GM21381 (cell line): ENCODE measurements at regions not wholly inside any gene's neighbourhood (a gene's known extent, or its start where the extent isn't known, plus 50 kb on each side); places are given as distances from the start of the nearest gene placed in this dataset.

Experiments used
- ATAC-seq: cut with Tn5 transposase; IDR thresholded peaks from one replicate; pipeline ENCODE4 v1.9.1; 2021; ENCODE audit warnings: mild to moderate bottlenecking, moderate library complexity; ENCODE audit not compliant: unreplicated experiment

DNA sequence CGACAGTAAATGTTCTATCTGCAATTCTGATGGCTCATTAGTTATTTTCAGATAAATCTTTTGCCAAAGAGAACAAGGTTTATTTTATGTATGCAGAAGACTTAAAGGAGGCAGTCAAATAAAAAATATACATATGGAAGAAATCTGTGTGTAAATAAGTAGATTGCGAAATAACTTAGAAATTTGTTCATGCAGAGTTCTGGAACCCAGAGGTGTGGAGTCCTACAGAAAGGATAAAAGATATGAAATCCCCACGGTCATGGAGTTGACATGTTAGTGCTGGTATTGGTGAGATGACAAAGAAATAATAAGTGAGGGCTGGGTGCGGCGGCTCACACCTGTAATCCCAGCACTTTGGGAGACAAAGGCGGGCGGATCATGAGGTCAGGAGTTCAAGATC, 111.2 kb upstream of the CFAP20DC start:
- no peak for ATAC-seq

DNA sequence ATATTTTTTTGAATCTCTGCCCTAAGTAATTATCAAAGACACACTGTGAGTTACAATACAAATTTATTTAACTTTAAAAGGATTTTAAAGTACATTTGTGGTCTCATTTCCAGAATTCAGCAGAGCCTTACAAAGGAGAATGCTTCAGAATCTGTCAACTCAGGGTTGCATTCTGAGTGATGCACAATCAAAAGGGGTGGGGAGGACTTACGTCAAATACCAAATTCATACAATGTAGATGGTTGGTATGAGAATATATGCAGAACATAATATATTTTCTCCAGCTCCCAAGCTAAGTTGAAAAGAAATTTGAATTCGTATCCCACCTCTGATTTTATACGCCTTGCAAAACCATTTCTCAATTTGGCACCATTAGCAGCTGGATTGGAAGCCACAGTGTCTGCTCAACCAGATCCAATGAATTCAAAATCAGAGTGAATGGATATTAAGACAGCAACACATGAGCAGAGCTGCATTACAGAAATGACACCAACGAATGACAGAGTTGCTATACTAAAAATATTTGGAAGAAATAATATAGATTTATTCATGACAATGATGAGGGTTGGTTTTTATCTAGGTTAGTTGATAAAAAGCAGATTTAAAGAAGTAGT, 110.4 kb upstream of the CFAP20DC start:
- ATAC-seq: no peak

DNA sequence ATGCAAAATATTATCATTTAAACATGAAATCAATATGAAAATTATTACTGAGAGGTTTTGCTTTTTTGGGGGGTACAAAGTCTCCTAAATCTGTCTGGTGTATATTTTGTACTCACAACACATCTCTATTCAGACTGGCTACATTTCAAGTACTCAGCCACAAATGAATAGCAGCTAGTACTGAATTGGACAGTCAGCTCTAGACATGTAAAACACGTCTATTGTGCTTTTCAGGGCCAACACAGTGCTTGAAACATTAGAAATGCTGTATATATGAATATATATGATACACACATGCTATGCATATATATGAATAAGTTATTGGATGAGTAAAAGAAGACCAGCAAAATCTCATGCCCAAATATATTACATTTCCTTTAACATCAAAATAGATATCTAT, 103.8 kb upstream of the CFAP20DC start:
- ATAC-seq: no peak

DNA sequence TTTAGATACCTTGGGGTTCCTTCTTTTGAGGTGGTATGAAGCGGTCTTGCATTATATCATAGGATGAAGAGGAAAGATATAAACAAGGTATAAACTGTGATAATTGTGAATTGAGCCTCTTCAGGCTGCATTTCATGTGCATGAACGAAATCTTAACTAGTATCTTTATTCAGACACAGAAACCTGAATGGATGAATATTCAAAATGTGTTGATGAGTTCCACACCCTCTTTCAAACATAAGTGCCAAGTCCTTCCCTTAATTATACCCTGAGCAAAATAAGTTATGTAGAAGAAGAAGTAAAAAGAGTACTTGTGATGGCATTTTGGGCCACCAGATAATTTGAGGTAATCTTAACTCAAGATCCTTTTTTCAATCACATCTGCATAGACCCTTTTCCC, 103.1 kb upstream of the CFAP20DC start:
- no peak for ATAC-seq

DNA sequence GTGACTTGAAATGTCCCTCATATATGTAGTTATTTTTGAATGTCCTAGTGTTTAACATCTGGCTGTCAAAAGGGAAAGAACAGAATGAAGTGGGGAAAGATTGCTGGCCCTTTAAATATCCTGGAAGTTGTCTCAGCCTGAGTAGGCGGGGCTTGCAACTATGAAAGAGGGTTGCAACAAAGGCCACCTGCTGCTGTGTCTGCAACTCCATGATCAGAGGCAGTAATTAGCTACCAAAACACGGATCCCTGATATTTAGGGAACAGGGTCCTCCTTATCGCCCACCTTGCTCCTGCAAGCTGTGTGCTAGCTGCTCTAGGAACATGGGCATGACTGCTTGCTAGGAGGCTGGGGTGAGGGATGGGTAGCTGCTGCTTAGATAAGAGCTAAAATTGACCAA, 100.2 kb upstream of the CFAP20DC start:
- no peak for ATAC-seq

DNA sequence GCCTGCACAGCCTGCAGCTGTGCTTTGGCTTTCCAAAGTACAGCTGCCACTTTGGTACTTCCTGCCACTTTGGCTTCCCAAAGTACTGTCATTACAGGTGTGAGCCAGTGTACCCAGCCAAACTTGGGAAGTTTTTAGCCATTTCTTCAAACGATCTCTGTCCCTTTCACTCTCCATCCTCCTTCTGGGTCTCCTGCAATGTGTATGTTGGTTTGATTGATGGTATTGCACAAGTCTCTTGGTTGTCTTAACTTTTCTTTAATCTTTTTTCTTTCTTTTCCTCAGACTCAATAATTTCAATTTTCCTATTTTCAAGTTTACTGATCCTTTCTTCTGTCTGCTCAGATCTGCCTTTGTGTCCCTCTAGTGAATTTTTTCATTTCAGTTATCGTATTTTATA, 99.3 kb upstream of the CFAP20DC start:
- no peak for ATAC-seq

DNA sequence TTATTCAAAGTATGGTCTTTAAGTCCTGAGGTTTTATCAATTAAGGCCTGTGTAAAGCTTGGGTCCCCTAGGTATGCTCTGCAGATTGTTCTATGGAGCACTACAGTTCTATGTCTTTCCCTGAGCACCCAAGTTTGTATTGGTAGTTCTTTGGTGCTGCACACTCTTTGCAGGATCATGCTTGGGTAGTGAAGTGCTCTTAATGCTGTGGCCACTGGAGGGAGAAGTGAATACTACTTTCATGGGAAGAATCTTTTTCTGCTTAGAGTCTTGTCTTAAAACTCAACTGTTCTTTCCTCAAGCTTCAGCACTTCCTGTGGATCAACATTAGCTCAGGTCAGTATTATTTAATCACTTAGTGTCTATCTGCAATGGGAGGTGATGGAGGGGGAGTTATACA, 93.6 kb upstream of the CFAP20DC start:
- no peak for ATAC-seq

DNA sequence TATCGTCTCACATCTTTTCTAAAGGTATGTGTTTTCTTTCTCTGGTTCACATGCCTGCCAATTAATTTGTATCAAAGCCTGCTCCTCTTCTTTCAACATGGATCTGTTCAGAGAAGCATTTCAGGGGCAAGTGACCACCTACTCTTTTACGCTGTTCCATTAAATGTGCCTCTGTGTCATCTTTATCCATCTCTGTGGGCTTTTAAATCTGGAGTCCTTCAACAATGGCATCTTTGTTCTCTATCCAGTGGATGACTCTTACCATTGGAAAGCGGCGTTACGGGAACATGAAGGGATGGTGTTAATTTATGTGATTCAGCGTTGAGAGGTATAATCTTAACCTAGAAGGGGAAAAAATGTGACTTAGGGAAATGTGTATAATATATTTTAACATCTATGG, 92.7 kb upstream of the CFAP20DC start:
- ATAC-seq: no peak

DNA sequence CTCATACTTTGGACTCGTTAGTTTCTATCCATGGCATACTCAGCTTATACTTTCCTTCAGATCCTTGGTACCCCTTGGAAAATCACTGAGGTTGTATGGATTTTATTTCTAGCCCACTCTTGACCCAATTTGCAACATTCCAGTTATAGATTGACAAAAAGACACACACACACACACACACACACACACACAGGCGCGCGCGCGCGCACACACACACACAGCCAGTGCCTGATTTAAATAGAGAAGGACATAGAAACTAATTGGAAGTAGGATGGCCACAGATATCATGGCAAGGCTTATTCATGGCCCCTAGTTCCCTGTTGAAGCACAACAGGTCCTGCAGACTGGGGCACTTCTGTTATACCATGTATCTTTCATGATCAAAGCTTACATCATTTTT, 89.1 kb upstream of the CFAP20DC start:
- no peak for ATAC-seq

DNA sequence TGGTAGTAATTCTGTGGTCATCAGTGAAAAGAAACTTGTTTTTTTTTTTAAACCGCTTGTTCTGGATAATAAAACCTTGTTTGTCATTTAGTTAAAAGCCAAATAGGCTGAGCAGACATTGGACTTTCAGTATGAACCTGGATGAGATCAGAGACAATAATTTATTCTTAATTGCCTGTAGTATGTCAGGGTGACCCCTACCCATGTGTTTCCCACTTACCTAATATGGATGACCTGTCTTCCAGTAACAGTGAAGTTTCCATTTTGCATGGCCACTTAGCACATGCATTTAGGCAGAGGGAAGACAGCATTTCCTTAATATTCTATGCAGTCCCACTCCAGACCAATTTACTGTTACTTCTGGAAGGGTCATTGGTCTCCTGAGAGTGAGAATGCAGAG, 87.6 kb upstream of the CFAP20DC start:
- no peak for ATAC-seq

DNA sequence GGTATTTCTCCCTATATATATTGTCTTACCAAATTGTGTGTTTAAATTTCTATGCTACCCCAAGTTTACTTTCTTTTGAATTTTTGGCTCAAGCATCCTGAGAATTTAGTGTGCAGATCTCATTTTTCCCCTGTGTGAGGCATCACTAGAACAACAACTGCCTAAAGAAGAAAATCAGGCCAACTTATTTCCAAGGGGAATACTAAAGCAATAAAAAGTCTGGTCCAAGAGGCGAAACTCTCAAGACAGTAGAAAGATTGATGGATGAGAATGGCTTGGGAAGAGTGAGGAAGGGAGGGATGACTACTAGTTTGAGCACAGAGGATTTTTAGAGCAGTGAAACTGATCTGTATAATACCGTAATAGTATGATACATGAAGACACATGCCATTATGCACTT, 86.3 kb upstream of the CFAP20DC start:
- ATAC-seq: no peak

DNA sequence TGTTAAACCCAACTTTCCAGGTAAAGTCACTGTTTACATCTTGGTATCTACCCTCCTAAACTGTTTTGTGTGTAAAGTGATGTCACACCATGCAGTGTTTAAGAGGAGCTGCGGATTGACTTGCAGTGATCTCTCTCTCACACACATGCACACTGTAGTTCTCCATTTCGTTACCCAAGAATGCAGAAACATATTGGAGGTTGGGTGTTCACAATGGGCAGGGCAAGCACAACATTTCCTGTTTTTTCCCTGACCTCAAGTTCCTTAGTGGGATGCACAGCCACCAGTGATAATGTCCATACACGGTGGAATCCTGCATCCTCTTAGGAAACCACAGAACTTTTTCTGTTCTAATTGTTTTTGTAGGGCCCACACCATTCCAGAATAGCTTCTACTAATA, 85.3 kb upstream of the CFAP20DC start:
- no peak for ATAC-seq

DNA sequence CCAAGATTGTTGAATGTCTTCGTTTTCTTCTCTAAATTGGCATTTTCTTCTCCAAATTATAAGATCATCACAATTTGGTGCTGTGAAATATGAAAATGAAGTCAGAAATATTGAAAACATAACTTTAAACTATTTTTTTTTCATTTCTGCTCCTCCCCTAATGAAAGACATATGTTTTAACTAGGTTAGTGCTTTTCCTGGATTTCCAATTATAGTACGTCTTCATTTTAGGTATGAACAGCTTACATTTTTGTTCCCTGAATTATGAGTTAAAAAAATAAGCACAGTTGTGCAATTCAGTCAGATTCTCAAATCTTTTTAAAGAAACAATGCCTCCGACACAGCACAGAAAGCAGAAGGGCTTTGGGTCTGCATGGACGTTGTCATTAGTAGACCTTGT, 83.5 kb upstream of the CFAP20DC start:
- no peak for ATAC-seq

DNA sequence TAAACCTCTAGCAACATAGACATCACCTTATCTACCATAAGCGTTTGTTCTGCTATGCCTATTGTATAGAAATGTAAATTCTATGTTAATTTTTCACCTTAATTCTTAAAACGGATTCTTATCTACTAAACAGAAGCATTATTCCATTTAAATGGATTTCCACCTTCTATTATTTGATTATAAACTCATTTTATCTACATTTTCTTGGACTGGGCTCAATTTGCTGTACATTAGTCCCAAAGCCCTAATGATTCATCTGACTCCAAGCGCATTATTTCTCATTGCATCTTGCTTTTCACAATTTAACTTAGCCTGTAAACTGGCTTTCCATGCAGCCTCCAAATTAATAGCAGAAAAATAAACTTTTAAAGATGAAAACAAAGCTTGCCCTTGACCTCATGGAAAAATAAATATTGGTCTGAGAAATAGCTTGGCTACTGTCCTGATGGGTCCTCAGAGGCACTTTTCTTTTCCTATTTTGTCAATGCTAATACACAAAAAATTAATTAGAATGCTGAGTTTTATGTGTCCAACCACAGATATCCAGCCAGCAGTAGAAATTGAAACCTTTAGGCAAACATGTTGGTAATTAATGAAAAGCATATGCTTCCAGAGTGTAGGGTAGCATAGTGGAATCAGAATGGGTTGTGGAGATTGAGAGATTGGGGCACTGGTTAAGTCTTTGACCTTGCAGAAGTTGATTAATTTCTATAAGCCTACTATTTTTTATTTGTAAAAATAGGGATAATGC, 81.4 kb upstream of the CFAP20DC start:
- ATAC-seq: no peak

DNA sequence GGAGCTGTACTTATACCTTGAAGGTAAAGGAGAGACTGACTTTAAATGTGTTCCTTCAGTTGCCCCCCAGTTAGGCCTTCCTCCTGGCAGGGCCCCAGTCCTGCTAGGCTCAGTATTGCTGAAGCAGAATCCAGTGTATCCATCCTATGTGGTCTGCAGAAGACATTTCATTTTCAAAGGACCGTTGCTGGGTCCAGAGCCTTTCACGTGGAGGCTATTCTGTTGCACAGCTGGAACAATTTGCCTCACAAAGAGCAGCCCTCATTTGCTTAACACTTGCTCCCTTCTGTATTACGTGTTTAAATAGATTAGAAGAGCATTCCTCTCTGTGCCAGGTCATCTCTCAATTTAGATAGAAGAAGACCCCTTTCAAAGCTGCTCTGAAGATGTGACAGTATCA, 78.9 kb upstream of the CFAP20DC start:
- no peak for ATAC-seq

DNA sequence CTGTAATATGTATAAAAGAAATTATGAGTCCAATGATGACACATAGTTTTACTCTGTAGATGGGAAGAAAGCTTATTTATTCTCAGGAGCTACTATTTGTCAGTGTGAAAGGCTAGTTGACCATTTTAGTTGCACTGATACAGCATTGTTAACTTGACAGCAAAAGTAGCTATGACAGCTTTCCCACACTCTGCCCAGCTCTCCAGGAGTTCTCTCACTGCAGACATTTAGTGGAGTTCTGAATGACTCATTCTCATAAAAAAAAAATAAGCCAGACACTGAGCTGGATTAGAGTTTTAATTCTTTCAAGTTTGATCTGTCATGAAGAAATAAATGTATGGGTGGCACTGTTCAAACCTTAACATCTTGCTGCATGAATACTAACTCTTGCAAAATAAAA, 77.2 kb upstream of the CFAP20DC start:
- ATAC-seq: no peak

DNA sequence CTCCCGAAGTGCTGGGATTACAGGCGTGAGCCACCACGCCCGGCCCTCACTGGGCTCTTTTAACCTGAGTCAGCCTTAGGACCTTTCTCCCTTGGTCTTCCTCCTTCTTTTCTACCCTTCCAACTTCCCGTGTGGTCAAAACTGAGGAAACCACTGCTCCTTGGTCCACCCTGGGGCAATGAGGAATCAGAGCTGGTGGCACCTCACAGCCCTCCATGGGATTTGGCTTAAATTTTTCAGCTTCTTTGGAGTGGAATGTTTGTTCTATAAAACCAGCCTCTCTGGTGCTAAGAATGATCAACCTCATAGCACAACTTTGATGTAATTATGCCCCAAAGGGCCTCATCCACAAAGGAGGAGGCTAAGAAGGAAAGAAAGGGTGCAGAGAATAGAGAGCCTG, 76.6 kb upstream of the CFAP20DC start:
- no peak for ATAC-seq

DNA sequence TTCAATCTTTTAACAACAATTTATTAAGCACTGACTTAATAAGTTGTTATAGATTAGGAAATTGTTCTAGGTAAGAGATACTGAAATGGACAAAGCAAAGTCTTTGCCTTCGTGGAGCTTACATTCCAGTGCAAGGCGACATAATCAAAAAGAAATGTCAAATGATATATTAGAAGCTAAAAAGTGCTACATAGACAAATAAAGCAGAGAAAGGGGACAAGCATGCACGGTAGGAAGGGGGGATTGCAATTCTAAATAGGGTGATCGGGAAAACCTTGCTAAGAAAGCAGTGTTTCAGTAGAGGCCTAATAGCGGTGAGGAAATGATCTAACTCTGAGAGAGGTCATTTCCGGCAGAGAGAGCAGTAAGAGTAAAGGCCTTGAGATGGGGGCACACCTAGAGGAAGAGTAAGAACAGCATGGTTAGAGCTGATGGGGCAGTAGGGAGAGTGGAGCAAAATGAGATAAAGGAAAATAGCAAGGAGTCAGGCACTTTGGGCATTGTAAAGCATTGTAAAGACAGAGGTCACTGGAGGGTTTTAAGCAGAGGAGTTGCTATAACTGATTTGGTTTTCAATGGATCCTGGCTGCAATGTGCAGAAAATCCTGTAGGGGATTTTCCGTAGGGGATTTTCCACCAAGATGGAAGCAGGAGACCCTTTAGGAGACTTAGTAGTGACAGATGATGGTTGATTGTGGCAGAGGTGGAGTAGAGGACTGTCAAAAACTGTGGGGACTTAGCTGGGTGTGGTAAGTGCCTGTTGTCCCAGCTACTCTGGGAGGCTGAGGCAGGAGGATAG, 71.7 kb upstream of the CFAP20DC start:
- no peak for ATAC-seq

DNA sequence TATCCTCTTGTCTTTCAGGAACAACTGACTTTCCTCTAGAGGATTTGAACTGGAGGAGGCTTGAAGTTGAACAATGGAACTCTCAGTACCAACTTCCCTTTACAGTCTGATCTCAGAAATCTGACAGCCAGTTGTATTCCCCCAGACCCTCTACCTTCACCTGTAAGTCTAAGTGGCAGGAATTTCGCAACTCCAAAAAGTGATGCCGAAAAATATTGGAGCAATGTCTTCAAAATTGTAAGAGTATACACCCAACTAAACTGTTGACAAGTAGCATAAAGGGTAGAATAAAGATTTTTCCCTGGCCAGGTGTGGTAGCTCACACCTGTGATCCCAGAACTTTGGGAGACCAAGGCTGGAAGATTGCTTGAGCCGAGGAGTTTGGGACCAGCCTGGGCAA, 69.1 kb upstream of the CFAP20DC start:
- no peak for ATAC-seq

DNA sequence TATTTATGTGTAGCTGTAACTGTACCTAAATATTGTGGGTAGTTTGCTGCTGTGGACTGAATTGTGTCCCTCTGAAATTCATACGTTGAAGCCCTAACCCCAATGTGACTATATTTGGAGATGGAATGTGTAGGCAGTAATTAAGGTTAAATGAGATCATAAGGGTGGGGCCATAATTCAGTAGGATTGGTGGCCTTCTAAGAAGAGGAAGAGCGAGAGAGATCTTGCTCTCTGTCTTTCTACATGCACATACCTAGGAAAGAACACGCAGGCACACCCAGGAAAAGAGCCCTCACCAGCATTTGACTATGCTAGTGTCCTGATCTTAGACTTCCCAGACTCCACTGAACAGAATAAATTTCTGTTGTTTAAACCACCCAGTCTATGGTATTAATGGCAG, 67.6 kb upstream of the CFAP20DC start:
- no peak for ATAC-seq

DNA sequence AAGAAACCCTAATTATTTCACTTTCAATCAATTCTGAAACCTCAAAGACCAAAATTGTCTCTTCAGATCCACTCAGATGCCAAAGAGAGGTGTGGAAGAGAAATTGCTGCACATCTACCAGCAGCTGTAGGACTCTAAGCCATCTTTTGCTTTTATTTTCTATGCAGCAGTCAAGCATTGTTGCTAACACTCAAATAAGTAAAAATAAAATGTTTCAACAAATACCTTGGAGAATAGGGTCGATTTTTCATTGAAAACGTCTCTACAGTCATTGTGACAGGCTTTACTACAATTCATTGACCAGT, 66.4 kb upstream of the CFAP20DC start:
- ATAC-seq: no peak
